HG03139 (cell line): ENCODE measurements at regions not wholly inside any gene's neighbourhood (a gene's known extent, or its start where the extent isn't known, plus 50 kb on each side); places are given as distances from the start of the nearest gene placed in this dataset.

Experiments used
- ATAC-seq: cut with Tn5 transposase; IDR thresholded peaks from one replicate; pipeline ENCODE4 v1.9.1; 2021; ENCODE audit not compliant: unreplicated experiment

- no peak for ATAC-seq
Observed at GRCh38 chr6:137357263-137357947, 136.8 kb downstream of the OLIG3 start.

GRCh38 chr6:137353842-137354397 lies 134.7 kb upstream of the IFNGR1 start:
- ATAC-seq = no peak

- no peak for ATAC-seq
Observed at GRCh38 chr6:137353346-137353745, 134.2 kb upstream of the IFNGR1 start.

- no peak for ATAC-seq
Observed at GRCh38 chr6:137352859-137353258, 133.7 kb upstream of the IFNGR1 start.

GRCh38 chr6:137351890-137352289 lies 132.7 kb upstream of the IFNGR1 start:
- ATAC-seq = no peak

- no peak for ATAC-seq
Observed at GRCh38 chr6:137350857-137351256, 131.7 kb upstream of the IFNGR1 start.

GRCh38 chr6:137349856-137350830 lies 131.0 kb upstream of the IFNGR1 start:
- ATAC-seq = no peak

GRCh38 chr6:137348777-137349176 lies 129.6 kb upstream of the IFNGR1 start:
- ATAC-seq = no peak

GRCh38 chr6:137343241-137343640 lies 124.1 kb upstream of the IFNGR1 start:
- ATAC-seq = no peak

GRCh38 chr6:137342607-137343190 lies 123.5 kb upstream of the IFNGR1 start:
- ATAC-seq = no peak

- ATAC-seq = no peak
Observed at GRCh38 chr6:137341681-137342195, 122.6 kb upstream of the IFNGR1 start.

- ATAC-seq = no peak
Observed at GRCh38 chr6:137339929-137340559, 120.9 kb upstream of the IFNGR1 start.

- no peak for ATAC-seq
Observed at GRCh38 chr6:137334884-137335283, 115.7 kb upstream of the IFNGR1 start.

- ATAC-seq = no peak
Observed at GRCh38 chr6:137334094-137334493, 114.9 kb upstream of the IFNGR1 start.

- ATAC-seq = no peak
Observed at GRCh38 chr6:137332637-137333280, 113.6 kb upstream of the IFNGR1 start.

- ATAC-seq = no peak
Observed at GRCh38 chr6:137323860-137324259, 104.7 kb upstream of the IFNGR1 start.

GRCh38 chr6:137320271-137320670 lies 101.1 kb upstream of the IFNGR1 start:
- no peak for ATAC-seq

GRCh38 chr6:137316626-137317025 lies 97.4 kb upstream of the IFNGR1 start:
- no peak for ATAC-seq

- no peak for ATAC-seq
Observed at GRCh38 chr6:137315081-137315480, 95.9 kb upstream of the IFNGR1 start.
